ENCODE measurements at regions not wholly inside any gene's neighbourhood (a gene's known extent, or its start where the extent isn't known, plus 50 kb on each side); places are given as distances from the start of the nearest gene placed in this dataset.
"Not testable (repeated sequence)": the region's sequence is repeated elsewhere in the genome, so short reads cannot be mapped to it uniquely, and the experiment has no call there.

GRCh38 chr12:131245564-131246355 lies 292.1 kb downstream of the ADGRD1 start:
- Histone ChIP-seq H3K4me3 (no peak overlapping the region), H3K27me3 (replicated peaks; ENCODE audit: insufficient read depth) (no peaks in the 10 kb centered on the region), H3K36me3 (no peaks in the 10 kb centered on the region), H3K4me1 (ENCODE audit: control insufficient read depth in 1 of 2, low read depth in 2 of 2) (no peaks in the 10 kb centered on the region), H3K27ac (no peak overlapping the region), H3K9me3 (peaks cover 4% of the 10 kb centered on the region)
- ATAC-seq (ENCODE audit: insufficient number of reproducible peaks, low FRiP score, low read depth) (no peak), DNase-seq (ENCODE audit: low spot score) (no peak)
- TF ChIP-seq, protein P1, sequence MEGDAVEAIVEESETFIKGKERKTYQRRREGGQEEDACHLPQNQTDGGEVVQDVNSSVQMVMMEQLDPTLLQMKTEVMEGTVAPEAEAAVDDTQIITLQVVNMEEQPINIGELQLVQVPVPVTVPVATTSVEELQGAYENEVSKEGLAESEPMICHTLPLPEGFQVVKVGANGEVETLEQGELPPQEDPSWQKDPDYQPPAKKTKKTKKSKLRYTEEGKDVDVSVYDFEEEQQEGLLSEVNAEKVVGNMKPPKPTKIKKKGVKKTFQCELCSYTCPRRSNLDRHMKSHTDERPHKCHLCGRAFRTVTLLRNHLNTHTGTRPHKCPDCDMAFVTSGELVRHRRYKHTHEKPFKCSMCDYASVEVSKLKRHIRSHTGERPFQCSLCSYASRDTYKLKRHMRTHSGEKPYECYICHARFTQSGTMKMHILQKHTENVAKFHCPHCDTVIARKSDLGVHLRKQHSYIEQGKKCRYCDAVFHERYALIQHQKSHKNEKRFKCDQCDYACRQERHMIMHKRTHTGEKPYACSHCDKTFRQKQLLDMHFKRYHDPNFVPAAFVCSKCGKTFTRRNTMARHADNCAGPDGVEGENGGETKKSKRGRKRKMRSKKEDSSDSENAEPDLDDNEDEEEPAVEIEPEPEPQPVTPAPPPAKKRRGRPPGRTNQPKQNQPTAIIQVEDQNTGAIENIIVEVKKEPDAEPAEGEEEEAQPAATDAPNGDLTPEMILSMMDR (IDR thresholded peaks at IDR 0.05): no peak

DNA sequence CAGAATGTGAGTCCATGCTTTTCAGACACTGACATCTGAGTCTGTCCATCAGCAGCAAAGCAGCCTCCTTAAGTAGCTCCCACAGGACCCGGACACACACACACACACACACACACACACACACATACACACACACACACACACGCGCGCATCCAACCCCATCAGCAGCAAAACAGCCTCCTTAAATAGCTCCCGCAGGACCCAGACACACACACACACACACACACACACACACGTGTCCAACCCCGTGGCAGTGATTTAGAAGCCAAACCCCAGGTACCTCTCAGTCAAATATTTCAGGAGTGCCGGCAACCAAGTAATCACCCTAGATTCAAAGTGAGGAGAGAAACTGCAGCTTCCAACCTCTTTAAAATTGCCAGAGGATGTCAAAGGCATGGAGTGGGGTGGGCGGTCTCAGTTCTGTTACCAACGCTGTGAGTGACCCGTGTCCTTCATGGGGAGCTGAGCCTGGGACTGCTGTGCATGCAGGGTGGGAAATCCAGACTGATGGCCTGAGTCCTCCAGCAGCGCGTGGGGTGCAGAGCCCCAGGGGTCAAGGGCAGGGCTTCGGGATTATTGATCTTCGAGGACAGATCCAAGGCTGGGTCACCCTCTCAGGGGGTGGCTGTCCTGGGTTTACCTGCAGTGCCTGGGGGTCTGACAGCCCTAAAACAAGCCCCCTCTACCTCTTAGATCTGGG lies 293.5 kb downstream of the ADGRD1 start:
- not testable (repeated sequence) for H3K4me3 ChIP-seq; DNase-seq (ENCODE audit: low spot score); ATAC-seq (ENCODE audit: insufficient number of reproducible peaks, low FRiP score, low read depth); H3K4me1 ChIP-seq (ENCODE audit: control insufficient read depth in 1 of 2, low read depth in 2 of 2); H3K9me3 ChIP-seq; H3K27me3 ChIP-seq (replicated peaks; ENCODE audit: insufficient read depth); H3K36me3 ChIP-seq; H3K27ac ChIP-seq

DNA sequence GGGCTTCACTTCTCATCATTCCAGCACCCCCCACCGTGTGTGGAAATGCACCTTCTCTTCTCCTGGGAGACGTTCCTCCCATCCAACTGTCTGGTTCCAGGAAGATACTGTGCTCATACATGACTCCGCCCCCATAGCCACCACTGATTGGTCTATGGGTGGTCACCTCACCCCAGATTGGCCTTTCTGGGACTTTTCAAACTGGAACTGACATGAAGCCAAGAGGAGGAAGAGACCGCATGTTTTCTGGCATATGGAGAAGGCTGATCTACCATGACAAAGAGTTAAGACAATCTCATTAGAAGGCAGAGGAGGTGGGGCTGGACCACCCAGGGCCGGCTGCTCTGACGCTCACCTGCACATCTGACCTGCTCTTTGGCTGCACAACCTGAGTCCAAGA lies 294.2 kb downstream of the ADGRD1 start:
- not testable (repeated sequence) for H3K27me3 ChIP-seq (replicated peaks; ENCODE audit: insufficient read depth); H3K27ac ChIP-seq; H3K36me3 ChIP-seq; DNase-seq (ENCODE audit: low spot score); H3K4me3 ChIP-seq; ATAC-seq (ENCODE audit: insufficient number of reproducible peaks, low FRiP score, low read depth); H3K9me3 ChIP-seq; H3K4me1 ChIP-seq (ENCODE audit: control insufficient read depth in 1 of 2, low read depth in 2 of 2)

- H3K4me1 ChIP-seq (ENCODE audit: control insufficient read depth in 1 of 2, low read depth in 2 of 2): no peaks in the 10 kb centered on the region
- ATAC-seq (ENCODE audit: insufficient number of reproducible peaks, low FRiP score, low read depth) (no peak), DNase-seq (ENCODE audit: low spot score) (no peak)
- H3K36me3 ChIP-seq: no peaks in the 10 kb centered on the region
- H3K4me3 ChIP-seq: no peak overlapping the region
- H3K9me3 ChIP-seq: no peaks in the 10 kb centered on the region
- H3K27ac ChIP-seq: no peak overlapping the region
- H3K27me3 ChIP-seq (replicated peaks; ENCODE audit: insufficient read depth): no peaks in the 10 kb centered on the region
- TF ChIP-seq, protein P1 (IDR thresholded peaks at IDR 0.05): no peak
Observed at GRCh38 chr12:131249246-131250027, 295.7 kb downstream of the ADGRD1 start.

DNA sequence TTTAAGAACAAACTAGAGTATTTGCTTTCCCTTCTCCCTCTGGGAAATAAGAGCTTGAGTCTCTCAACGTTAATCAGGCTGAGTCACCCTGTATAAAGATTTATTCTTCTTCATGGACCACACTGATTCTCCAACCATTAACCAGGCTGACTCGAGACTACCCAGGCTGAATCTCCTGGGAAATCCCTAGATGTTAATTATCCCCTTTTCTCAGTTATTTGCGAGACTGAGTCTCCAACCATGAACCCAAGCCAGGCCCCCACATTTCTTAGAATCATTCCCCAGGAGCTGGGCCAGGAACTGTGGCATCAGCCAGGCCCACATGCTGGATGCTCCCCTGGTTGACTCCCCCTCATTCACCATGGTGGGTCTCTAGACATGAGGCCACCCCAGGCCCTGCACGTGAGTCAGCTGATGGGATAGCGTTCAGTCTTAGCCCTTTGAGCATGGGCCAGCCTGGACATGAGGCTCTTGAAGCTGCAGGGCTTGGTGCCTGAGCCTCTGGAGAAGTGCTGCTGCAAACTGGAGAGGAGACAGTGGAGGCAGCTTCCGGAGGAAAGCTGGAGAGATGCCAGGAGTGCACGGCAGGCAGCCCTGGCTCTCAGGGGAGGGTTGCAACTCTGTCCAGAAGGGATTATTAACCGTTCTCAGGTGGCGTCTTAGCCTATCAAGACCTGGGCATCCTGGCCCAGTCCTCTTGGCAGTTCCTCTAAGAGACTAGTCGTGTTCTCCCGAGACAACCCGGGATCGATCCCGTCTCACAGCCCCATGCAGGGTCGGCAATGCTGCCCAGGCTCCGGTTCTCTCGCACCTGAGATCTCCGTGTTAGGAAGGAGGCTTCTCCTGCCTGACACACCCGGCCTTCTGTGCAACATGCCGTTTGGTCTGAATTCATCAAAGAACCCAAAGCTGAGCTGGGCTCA lies 296.6 kb downstream of the ADGRD1 start:
- H3K27me3 ChIP-seq (replicated peaks; ENCODE audit: insufficient read depth): no peaks in the 10 kb centered on the region
- no peaks in the 10 kb centered on the region for H3K9me3 ChIP-seq
- TF ChIP-seq, protein P1 (IDR thresholded peaks at IDR 0.05): no peak
- H3K4me1 ChIP-seq (ENCODE audit: control insufficient read depth in 1 of 2, low read depth in 2 of 2): no peaks in the 10 kb centered on the region
- no peak for DNase-seq (ENCODE audit: low spot score)
- no peak overlapping the region for H3K27ac ChIP-seq
- no peaks in the 10 kb centered on the region for H3K36me3 ChIP-seq
- no peak for ATAC-seq (ENCODE audit: insufficient number of reproducible peaks, low FRiP score, low read depth)
- no peak overlapping the region for H3K4me3 ChIP-seq

All from thoracic aorta (tissue), 2 donors.